Suprapubic skin (tissue), 4 donors: ENCODE measurements at regions not wholly inside any gene's neighbourhood (a gene's known extent, or its start where the extent isn't known, plus 50 kb on each side); places are given as distances from the start of the nearest gene placed in this dataset.

ENCODE experiments used
- POLR2A ChIP-seq, 2 donors: fragments of 450-650 bp; IDR thresholded peaks; one replicate each; pipeline ENCODE4 v1.6.1; 2017; ENCODE audit warnings: antibody characterized with exemption in 2 of 2, mild to moderate bottlenecking in 2 of 2, moderate library complexity in 2 of 2
- POLR2AphosphoS5 ChIP-seq, 3 donors: sonication (generic); formaldehyde crosslinking; IDR thresholded peaks; one replicate each; pipeline ENCODE4 v1.6.1; 2017; ENCODE audit warnings: antibody characterized with exemption in 3 of 3

GRCh38 chr11:121864660-121865059, 251.4 kb downstream of the BLID start:
- no peak for TF ChIP-seq POLR2A (IDR thresholded peaks at IDR 0.05)
- TF ChIP-seq POLR2AphosphoS5 (IDR thresholded peaks at IDR 0.05), result no peak
